Spleen (tissue), 11 donors: ENCODE measurements at regions not wholly inside any gene's neighbourhood (a gene's known extent, or its start where the extent isn't known, plus 50 kb on each side); places are given as distances from the start of the nearest gene placed in this dataset.

Experiments
- DNase-seq: peaks from one replicate; pipeline ENCODE4 v3.0.0-alpha.2; 2020
- H3K27ac ChIP-seq, 8 donors: fragments of 200-600 bp; sonication (generic) in 7 of 8; 1 replicate in 4 of 8; 2 replicates in 4 of 8; pipeline versions ENCODE4 v1.5.0 to v1.8.0; 2016 to 2021; ENCODE audit warnings: inconsistent platforms in 4 of 8, mild to moderate bottlenecking in 4 of 8, moderate library complexity in 1 of 8
- H3K27me3 ChIP-seq, 7 donors: fragments of 200-600 bp; sonication (generic) in 6 of 7; replicated peaks in 1 of 7; 1 replicate in 4 of 7; 2 replicates in 3 of 7; pipeline versions ENCODE4 v1.5.0 to v1.8.0; 2016 to 2021; ENCODE audit warnings: inconsistent platforms in 3 of 7, mild to moderate bottlenecking in 1 of 7
- H3K36me3 ChIP-seq, 6 donors: fragments of 200-600 bp; sonication (generic) in 5 of 6; 1 replicate in 4 of 6; 2 replicates in 2 of 6; pipeline versions ENCODE4 v1.5.0 to v1.8.0; 2016 to 2021; ENCODE audit warnings: inconsistent platforms in 2 of 6
- H3K4me1 ChIP-seq, 6 donors: fragments of 200-600 bp; sonication (generic) in 5 of 6; 1 replicate in 3 of 6; 2 replicates in 3 of 6; pipeline versions ENCODE4 v1.5.0 to v1.8.0; 2016 to 2021; ENCODE audit warnings: inconsistent platforms in 3 of 6
- H3K4me3 ChIP-seq, 8 donors: fragments of 200-600 bp; sonication (generic) in 7 of 8; 1 replicate in 4 of 8; 2 replicates in 4 of 8; pipeline versions ENCODE4 v1.5.0 to v1.8.0; 2016 to 2021; ENCODE audit warnings: inconsistent platforms in 4 of 8, mild to moderate bottlenecking in 4 of 8, moderate library complexity in 2 of 8
- H3K9me3 ChIP-seq, 8 donors: fragments of 200-600 bp; sonication (generic) in 7 of 8; 1 replicate in 4 of 8; 2 replicates in 4 of 8; pipeline versions ENCODE4 v1.5.0 to v1.8.0; 2016 to 2021; ENCODE audit warnings: inconsistent platforms in 4 of 8
- POLR2A ChIP-seq, 3 donors: fragments of 450-650 bp; IDR thresholded peaks; one replicate each; pipeline ENCODE4 v1.5.1; 2017; ENCODE audit warnings: antibody characterized with exemption in 3 of 3, mild to moderate bottlenecking in 1 of 3
- POLR2AphosphoS5 ChIP-seq, 3 donors: sonication (generic); formaldehyde crosslinking; IDR thresholded peaks; one replicate each; pipeline ENCODE4 v1.5.1; 2017; ENCODE audit warnings: antibody characterized with exemption in 3 of 3
- WGBS, 5 donors: extraction: QIAGEN DNeasy Blood & Tissue Kit in 3 of 5; methylation state at CpG; one replicate each; pipeline versions ENCODE4 v1.1.5 to v1.1.7; 2013 to 2018; 5-methylcytosine and 5-hydroxymethylcytosine counted together
- intact Hi-C: fragments of 100-400 bp; cut with DNase I; formaldehyde crosslinking; loops from one replicate; pipeline ENCODE4 v1.15.0; 2023; ENCODE audit warnings: low total_unique reads
- TF ChIP-seq, protein P1 (sequence below), 11 experiments: fragments of 200-600 bp in 7 of 11; fragments of 450-650 bp in 4 of 11; sonication (generic) in 4 of 11; IDR thresholded peaks in 8 of 11; conservative IDR thresholded peaks in 3 of 11; 1 replicate in 7 of 11; 2 replicates in 4 of 11; pipeline versions ENCODE4 v1.4.0 to v1.8.0; 2016 to 2021; ENCODE audit warnings: antibody characterized with exemption in 11 of 11, inconsistent platforms in 4 of 11, mild to moderate bottlenecking in 1 of 11
- donor health status: healthy with polysubstance abuse.
- donor health status: DM: no; HTN: no; CAD: no; lungs with moderate emphysema.
- donor health status: DM: no; HTN: no; CAD: no.
- donor health status: Bipolar disorder and iron deficiency.
- donor health status: healthy.
- donor health status: DM: no; HTN: no; CAD: no.
- donor health status: DM: yes; HTN: yes; CAD: no.

DNA sequence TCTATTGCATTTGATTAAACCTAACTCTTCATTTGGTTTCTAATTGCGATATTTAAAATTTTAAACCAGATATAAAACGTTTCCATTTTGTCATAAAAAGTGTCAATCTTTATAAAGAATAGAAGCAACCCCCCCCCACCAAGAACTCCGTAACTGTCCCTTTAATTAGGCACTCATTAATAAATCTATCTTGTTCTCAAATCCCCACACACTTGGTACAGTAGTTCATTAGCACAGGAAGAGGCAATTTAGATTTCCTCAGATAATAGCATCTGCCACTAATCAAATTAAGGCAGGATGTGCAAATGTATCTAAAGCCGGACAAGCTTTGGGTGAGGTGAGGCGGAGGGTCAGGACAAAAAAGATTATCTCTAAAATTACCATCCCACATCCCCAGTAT is 1143.3 kb upstream of the AUTS2 start:
- 52 to 74% (median 72%) methylated on average over 5 of the region's 5 CpGs for WGBS, 5 donors
- Histone ChIP-seq H3K4me1 (no peaks in the 10 kb centered on the region), H3K27me3 (no peaks in the 10 kb centered on the region), H3K4me3 (no peak overlapping the region), H3K36me3 (no peaks in the 10 kb centered on the region), H3K9me3 (peaks cover 0 to 63% (median 33%) of the 10 kb centered on the region in 8 donors), H3K27ac (no peak overlapping the region)
- DNase-seq: no peak
- intact Hi-C loops: no loop called here
- no peak for TF ChIP-seq POLR2AphosphoS5 (IDR thresholded peaks at IDR 0.05)
- TF ChIP-seq POLR2A (IDR thresholded peaks at IDR 0.05): no peak
- TF ChIP-seq, protein P1, sequence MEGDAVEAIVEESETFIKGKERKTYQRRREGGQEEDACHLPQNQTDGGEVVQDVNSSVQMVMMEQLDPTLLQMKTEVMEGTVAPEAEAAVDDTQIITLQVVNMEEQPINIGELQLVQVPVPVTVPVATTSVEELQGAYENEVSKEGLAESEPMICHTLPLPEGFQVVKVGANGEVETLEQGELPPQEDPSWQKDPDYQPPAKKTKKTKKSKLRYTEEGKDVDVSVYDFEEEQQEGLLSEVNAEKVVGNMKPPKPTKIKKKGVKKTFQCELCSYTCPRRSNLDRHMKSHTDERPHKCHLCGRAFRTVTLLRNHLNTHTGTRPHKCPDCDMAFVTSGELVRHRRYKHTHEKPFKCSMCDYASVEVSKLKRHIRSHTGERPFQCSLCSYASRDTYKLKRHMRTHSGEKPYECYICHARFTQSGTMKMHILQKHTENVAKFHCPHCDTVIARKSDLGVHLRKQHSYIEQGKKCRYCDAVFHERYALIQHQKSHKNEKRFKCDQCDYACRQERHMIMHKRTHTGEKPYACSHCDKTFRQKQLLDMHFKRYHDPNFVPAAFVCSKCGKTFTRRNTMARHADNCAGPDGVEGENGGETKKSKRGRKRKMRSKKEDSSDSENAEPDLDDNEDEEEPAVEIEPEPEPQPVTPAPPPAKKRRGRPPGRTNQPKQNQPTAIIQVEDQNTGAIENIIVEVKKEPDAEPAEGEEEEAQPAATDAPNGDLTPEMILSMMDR (IDR thresholded peaks at IDR 0.05 in 8 of 11, conservative IDR thresholded peaks at IDR 0.05 in 3 of 11): no peak

DNA sequence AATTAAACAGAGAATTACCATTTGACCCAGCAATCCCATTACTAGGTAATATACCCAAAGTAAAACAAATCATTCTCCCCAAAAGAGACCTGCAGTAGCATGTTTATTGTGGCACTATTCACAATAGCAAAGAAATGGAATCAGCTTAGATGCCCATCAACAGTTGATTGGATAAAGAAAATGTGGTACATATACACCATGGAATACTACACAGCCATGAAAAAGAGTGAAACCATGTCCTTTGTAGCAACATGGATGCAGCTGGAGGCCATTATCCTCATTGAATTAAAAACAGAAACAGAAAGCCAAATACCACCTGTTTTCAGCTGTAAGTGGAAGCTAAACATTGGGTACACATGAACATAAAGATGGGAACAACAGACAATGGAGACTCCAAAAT is 1141.8 kb upstream of the AUTS2 start:
- H3K4me1 ChIP-seq: no peaks in the 10 kb centered on the region
- no peaks in the 10 kb centered on the region for H3K27me3 ChIP-seq
- H3K36me3 ChIP-seq: no peaks in the 10 kb centered on the region
- intact Hi-C loops: no loop called here
- TF ChIP-seq, protein P1 (IDR thresholded peaks at IDR 0.05 in 8 of 11, conservative IDR thresholded peaks at IDR 0.05 in 3 of 11): no peak
- TF ChIP-seq POLR2A (IDR thresholded peaks at IDR 0.05) (no peak), POLR2AphosphoS5 (IDR thresholded peaks at IDR 0.05) (no peak)
- no peak overlapping the region for H3K4me3 ChIP-seq
- DNase-seq: no peak
- H3K9me3 ChIP-seq: peaks cover 0 to 54% (median 33%) of the 10 kb centered on the region in 8 donors
- no peak overlapping the region for H3K27ac ChIP-seq

DNA sequence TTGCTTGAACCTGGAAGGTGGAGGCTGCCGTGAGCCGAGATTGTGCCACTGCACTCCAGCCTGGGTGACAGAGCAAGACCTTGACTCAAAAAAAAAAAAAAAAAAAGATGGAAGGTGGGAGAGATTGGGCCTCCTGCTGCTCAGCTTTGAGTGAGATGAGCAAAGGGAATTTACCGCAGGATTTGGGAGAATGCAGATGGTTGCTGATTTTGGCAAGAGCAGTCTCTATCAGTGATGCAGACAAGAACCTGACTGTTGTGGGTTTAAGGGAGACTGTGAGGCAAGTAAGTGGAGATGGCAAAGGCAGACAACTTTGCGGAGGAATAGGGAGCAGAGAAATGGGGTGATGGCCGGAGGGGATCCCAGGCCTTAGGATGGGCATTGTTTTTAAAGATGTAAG is 1140.8 kb upstream of the AUTS2 start:
- intact Hi-C loops: no loop called here
- H3K27ac ChIP-seq: no peak overlapping the region
- H3K4me3 ChIP-seq: no peak overlapping the region
- H3K27me3 ChIP-seq: no peaks in the 10 kb centered on the region
- 87 to 97% (median 93%) methylated on average over 5 of the region's 5 CpGs for WGBS, 5 donors
- TF ChIP-seq POLR2A (IDR thresholded peaks at IDR 0.05): no peak
- TF ChIP-seq POLR2AphosphoS5 (IDR thresholded peaks at IDR 0.05): no peak
- TF ChIP-seq, protein P1 (IDR thresholded peaks at IDR 0.05 in 8 of 11, conservative IDR thresholded peaks at IDR 0.05 in 3 of 11): no peak
- H3K9me3 ChIP-seq: peaks cover 0 to 52% (median 32%) of the 10 kb centered on the region in 8 donors
- no peaks in the 10 kb centered on the region for H3K36me3 ChIP-seq
- H3K4me1 ChIP-seq: no peaks in the 10 kb centered on the region
- DNase-seq: no peak

DNA sequence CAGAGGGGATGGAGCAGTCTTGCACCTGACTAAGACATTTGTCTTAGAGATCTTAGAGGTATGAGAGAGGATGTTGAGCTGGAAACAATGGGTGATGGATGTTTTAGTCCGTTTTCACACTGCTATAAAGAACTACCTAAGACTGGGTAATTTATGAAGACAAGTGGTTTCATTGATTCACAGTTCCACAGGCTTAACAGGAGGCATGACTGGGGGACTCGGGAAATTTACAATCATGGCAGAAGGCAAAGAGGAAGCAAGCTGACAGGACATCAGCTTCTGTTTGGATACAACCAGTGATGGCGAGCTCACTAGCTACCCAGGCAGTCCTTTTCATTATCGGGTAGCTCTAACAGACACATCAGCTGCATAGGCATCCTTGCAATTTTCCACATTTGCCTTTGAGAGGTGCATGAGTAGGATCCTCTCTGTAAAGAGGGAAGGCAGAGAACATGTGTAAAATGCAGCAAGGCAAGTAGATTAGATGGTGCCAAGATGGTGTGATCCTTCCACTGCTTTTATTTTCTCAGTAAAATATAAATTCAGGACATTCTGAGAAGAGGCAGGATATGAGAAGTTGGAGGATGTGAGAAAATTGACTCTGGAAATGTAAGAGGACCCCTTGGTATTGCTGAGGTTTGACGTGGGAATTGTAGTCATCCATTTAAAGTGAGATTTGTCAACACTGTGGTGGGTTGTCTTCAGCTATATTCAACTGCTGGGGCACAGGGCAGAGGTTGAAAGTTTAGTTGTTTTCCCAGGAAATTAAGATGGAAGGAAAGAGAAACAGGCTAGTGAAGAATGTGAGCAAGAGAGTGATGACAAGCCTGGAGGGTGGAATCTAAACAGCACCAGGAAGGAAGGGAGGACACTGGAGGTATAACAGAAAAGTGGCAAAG is 1140.0 kb upstream of the AUTS2 start:
- Histone ChIP-seq H3K36me3 (no peaks in the 10 kb centered on the region), H3K4me1 (no peaks in the 10 kb centered on the region), H3K4me3 (no peak overlapping the region), H3K27me3 (no peaks in the 10 kb centered on the region), H3K9me3 (peaks cover 0 to 49% (median 32%) of the 10 kb centered on the region in 8 donors), H3K27ac (no peak overlapping the region)
- no peak for TF ChIP-seq POLR2AphosphoS5 (IDR thresholded peaks at IDR 0.05)
- TF ChIP-seq, protein P1 (IDR thresholded peaks at IDR 0.05 in 8 of 11, conservative IDR thresholded peaks at IDR 0.05 in 3 of 11): no peak
- no peak for TF ChIP-seq POLR2A (IDR thresholded peaks at IDR 0.05)
- DNase-seq: no peak
- intact Hi-C loops: no loop called here
- 59 to 65% (median 62%) methylated on average over 5 of the region's 5 CpGs for WGBS, 5 donors
